ENCODE measurements at regions not wholly inside any gene's neighbourhood (a gene's known extent, or its start where the extent isn't known, plus 50 kb on each side); places are given as distances from the start of the nearest gene placed in this dataset.

DNA sequence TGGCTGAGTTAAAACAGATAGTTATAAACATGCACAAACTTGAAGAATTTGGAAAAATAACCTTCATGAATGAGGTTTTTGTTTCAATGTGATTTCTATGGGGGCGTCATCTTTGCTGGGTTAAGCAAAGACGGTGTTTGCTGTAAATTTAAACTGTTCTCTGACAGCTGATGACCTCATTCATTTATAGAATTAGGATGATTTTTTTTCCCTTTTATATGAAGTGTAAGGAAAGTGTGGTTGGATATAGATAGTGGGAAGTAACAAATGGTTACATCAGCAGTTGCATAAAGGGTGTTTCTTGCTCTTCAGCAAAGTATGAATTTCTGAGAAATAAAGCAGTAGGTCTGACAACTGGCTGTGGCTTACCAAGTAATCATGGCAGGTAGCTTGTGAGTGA lies 137.2 kb upstream of the CENPW start:
- TF ChIP-seq HDAC2 (IDR thresholded peaks at IDR 0.05; ENCODE audit: borderline replicate concordance in 1 of 2, low read depth in 2 of 2, low read length in 2 of 2) (no peak), SIRT6 (IDR thresholded peaks at IDR 0.05; ENCODE audit: low read length) (no peak), TAF1 (IDR thresholded peaks at IDR 0.05; ENCODE audit: low read depth, low read length) (no peak), EZH2 (IDR thresholded peaks at IDR 0.05; ENCODE audit: low read depth, low read length, severe bottlenecking) (no peak), POLR2A (IDR thresholded peaks at IDR 0.05; ENCODE audit: control extremely low read depth in 1 of 2, low read depth in 2 of 2, low read length in 2 of 2) (no peak), NANOG (IDR thresholded peaks at IDR 0.05; ENCODE audit: insufficient read depth, low read depth, low read length, poor library complexity, severe bottlenecking) (no peak), RNF2 (IDR thresholded peaks at IDR 0.05; ENCODE audit: borderline replicate concordance, low read depth, low read length, missing control alignments, poor library complexity, severe bottlenecking) (no peak), BRCA1 (IDR thresholded peaks at IDR 0.05; ENCODE audit: low read depth, low read length) (no peak)
- TF ChIP-seq, protein P1, sequence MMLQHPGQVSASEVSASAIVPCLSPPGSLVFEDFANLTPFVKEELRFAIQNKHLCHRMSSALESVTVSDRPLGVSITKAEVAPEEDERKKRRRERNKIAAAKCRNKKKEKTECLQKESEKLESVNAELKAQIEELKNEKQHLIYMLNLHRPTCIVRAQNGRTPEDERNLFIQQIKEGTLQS (IDR thresholded peaks at IDR 0.05; ENCODE audit: insufficient read depth, low read depth, low read length), result no peak
- TF ChIP-seq, protein P2, sequence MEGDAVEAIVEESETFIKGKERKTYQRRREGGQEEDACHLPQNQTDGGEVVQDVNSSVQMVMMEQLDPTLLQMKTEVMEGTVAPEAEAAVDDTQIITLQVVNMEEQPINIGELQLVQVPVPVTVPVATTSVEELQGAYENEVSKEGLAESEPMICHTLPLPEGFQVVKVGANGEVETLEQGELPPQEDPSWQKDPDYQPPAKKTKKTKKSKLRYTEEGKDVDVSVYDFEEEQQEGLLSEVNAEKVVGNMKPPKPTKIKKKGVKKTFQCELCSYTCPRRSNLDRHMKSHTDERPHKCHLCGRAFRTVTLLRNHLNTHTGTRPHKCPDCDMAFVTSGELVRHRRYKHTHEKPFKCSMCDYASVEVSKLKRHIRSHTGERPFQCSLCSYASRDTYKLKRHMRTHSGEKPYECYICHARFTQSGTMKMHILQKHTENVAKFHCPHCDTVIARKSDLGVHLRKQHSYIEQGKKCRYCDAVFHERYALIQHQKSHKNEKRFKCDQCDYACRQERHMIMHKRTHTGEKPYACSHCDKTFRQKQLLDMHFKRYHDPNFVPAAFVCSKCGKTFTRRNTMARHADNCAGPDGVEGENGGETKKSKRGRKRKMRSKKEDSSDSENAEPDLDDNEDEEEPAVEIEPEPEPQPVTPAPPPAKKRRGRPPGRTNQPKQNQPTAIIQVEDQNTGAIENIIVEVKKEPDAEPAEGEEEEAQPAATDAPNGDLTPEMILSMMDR (IDR thresholded peaks at IDR 0.05; ENCODE audit: control extremely low read depth in 1 of 3, insufficient read depth in 1 of 3, low read depth in 1 of 3, low read length in 3 of 3), result no peak
- TF ChIP-seq, protein P3, sequence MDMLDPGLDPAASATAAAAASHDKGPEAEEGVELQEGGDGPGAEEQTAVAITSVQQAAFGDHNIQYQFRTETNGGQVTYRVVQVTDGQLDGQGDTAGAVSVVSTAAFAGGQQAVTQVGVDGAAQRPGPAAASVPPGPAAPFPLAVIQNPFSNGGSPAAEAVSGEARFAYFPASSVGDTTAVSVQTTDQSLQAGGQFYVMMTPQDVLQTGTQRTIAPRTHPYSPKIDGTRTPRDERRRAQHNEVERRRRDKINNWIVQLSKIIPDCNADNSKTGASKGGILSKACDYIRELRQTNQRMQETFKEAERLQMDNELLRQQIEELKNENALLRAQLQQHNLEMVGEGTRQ (IDR thresholded peaks at IDR 0.05; ENCODE audit: low read length), result no peak

Data from H1 (cell line).